Tongue (tissue), 1 donor: ENCODE measurements at regions not wholly inside any gene's neighbourhood (a gene's known extent, or its start where the extent isn't known, plus 50 kb on each side); places are given as distances from the start of the nearest gene placed in this dataset.
"Not testable (repeated sequence)": the region's sequence is repeated elsewhere in the genome, so short reads cannot be mapped to it uniquely, and the experiment has no call there.

Experiments used
- DNase-seq: peaks from one replicate; pipeline ENCODE4 v3.0.0-alpha.2; 2015

DNA sequence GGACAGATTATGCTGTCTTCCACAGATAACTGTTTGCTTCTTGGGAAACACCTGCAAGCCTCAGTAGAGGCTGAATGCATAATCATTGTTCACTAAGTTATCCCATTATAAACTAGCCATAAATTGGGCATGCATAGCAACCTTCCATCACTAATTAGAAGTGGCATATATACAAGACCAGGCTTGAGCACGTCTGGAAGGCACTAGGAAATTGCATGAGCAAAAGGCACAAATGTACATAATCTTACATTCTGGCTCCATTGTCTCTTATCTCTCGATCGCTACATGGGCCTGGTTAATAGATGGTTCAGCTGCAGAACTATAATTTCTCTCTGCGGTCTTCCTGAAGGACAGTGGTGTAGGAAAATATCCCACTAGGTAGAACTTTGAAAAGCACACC lies 679.2 kb downstream of the RPL10L start:
- DNase-seq, result no peak

DNA sequence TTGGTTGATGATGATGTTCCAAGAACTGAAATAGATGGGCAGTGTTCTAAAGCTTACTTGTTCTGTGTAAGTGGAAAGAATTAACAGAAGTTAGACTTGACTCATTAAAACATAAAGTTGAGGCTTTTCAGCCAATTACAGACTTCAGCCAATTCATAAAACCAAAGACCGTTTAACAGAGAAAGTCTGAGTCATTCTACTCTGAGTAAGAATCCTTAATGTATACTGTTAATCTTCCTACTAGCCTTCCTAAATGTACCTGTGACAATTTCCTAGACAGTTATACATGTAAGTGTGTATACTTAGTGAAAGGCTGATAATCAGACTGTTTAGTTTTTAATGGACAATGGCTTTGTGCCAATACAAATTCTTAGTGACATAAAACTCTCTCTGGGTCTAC lies 681.0 kb downstream of the RPL10L start:
- DNase-seq, result no peak

DNA sequence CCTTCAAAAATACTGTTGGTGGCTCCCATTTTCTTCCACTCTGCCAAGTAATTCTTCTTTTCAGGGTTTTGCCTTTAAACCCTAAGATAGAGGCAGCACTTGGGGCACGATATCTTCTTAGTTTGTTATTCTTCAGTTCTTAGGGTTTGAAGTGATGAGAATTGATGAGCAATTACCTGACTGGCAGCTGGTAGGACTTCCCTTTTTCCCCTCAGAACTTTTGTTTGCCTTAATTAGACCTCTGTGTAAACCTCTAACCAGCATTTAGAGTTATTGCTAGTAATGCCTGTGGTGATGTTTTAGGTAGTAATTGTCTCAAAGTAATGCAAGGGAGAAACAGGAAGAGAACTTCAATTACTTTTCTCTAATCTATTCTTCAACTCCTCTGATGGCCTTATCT lies 683.5 kb downstream of the RPL10L start:
- DNase-seq, result no peak

DNA sequence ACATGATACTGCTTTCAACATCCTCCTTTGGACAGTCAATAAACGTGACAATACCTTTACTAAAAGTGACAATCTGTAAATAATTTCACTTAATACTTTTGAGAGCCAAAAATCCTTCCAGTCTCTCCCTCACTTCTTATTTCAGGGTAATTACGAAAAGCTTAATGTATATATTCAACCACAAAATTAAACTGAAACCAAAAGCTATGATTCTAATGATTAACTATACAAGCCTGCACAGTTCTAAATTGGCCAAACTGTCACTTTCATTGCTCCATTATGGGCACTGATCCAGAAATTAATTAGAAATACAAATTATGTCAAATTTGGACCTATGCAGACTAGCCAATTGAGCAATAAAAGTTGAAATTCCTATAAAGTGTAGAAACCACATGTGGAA lies 696.5 kb upstream of the MIS18BP1 start:
- no peak for DNase-seq

DNA sequence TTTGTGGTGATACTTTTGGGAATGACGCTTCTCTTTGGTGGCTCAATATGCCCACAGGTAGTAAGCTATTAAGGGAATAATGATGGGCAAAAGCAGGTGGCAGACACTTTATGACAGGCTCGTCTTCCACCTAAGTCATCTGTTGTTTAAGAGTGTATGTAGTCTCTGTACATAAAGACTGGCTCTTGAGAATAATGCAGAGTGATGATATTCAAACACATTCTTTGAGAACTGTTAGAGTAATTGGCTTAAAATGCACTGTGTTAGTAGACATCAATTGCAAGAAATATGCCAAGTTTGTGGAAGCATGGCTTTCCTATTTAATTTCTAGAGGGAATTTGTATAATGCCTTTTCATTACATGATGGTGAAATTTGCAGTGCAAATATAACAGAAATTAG lies 694.8 kb upstream of the MIS18BP1 start:
- no peak for DNase-seq

DNA sequence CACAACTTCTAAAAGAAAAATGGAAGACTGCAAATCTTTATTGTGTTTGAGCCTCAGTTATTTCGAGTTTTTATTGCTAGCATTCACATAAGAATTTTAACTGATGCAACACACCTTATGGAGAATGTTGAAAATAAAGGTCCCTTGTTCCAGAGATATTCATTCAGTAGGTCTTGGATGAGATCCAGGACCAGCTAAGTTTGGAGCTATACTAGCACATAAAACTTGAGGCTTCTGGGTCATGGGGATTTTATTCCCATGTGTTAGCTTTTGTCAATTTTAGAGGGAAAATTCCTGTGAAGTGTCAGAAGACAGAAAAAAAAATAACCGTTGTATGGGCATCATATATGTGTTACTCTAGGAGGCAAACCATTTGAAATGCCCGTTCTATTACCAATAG lies 693.2 kb upstream of the MIS18BP1 start:
- DNase-seq, result no peak

DNA sequence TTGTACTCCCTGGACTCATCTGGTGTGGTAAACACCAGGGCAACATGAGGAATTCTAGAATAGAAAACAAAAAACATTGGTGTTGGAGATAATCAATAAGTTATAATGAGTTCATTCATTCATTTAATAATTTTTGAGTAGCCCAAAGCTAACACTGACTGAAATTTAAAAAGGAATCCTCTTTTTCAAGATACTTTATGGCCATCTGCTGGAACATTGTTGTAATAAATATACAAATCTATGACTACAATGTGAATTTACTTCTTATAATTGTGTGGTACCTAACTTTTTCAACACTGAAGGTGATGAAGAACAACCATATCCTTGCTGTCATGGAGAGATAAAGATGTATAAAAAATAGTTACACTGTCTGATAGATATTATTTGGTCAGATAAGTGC lies 687.3 kb upstream of the MIS18BP1 start:
- DNase-seq, result no peak

DNA sequence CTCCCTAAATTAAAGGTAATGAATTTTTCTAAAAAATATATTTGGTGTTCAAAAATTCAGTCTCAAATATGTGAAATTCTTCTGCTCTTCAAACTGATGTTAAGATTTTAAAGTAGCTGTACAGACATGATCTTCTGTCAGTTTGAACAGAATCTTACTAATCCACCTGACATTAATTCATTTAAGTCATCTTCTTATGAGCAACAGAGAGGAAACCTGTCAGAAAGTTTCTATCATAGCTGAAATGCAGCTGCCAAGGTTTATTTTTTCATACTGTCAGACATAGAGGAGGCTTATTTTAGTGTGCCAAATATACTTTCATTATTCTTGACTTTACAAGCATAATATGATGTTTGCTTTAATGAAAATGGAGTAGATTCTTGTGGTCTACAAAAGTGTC lies 686.6 kb upstream of the MIS18BP1 start:
- DNase-seq, result no peak

DNA sequence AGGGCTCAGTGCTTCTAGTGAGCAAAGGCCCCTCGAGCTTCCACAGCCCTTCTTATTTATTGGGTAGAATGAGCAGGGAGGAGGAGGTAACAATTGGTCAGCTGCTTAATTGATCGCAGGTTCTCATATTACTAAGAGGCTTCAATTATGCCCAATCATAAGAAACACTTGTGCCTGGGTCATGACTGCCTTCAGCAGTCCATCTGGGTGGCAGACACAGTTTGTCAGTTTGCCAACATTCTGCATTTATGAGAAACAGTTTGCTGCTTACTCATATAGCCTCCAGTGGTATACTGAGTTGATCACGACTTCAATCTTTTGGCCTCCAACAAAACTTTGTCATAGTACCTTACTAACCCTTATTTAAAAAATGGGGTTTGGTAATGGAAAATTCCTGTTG lies 667.0 kb upstream of the MIS18BP1 start:
- not testable (repeated sequence) for DNase-seq

DNA sequence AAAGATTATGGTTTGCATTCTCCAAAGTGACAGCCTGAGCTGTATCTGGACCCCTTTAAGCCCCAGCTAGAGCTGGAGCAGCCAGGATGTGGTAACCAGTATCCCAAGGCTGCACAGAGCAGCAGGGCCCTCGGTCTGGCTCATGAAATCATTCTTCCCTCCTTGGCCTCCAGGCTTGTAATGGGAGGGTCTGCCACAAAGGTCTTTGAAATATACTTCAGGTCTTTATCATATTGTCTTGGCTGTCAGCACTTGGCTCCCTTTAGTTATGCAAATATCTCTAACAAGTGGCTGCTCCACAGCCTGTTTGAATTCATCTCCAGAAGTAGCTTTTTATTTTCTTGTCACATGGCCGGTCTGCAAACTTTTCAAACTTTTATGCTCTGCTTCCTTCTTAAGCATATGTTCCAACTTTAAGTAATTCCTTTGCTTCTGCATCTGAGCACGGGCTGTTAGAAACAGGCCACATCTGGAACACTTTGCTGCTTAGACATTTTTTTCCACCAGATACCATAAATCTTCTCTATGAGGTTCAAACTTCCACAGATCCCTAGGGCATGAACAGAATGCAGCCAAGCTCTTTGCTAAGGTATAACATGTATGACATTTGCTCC lies 663.4 kb upstream of the MIS18BP1 start:
- peak; percentile 11 for DNase-seq

DNA sequence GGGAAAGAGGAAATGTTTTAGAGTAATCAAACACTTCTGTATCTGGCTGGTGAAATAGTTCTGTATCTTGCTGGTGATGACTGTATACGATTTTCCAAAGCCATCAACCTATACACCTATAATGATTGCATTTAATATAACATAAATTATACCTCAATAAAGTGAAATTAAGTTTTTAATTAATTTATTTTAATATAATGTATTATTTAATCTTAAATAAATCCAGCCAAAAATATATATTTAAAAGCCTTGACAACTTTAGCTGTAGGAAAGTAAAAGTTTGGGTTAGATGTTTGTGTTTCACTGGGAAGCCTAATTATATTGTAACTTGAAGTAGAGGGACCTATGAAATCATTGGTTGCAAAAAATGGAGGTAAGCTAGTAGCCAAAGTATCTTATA lies 654.8 kb upstream of the MIS18BP1 start:
- no peak for DNase-seq

DNA sequence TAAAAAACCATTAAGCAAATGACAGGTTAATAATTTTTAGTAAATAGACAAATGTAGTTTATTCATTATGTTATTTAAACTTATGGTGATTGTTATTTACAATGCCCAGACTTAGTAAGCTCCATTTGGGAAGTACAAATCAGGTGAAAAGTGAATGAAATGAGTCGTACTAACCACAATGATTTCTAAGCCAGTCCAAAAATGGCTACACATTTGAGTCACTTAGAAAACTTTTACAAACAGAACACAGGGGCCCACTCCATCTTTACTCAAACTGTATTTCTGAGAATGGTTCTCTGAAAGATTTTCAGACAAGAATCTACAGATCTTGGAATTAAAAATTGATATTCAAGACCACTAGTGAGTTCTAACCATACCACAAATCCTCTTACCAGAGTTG lies 653.3 kb upstream of the MIS18BP1 start:
- DNase-seq, result no peak

DNA sequence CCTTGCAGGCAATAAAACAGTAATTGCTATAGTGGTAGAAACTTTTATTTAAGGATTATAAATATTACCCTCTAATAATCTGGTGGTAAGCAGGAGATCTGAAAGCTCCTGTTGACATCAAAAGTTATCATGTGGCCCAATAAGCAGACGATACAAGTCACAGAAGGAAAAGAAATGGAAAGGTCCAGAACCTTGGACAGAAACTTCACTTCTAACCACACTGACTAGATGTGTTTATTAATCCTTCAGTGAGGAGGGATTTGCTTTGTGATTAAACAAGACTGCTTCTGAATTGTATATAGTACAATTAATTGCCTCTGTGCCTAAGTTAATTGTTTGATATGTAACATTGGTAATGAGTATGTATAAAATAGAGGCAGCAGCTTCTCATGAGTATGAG lies 652.7 kb upstream of the MIS18BP1 start:
- DNase-seq, result no peak

DNA sequence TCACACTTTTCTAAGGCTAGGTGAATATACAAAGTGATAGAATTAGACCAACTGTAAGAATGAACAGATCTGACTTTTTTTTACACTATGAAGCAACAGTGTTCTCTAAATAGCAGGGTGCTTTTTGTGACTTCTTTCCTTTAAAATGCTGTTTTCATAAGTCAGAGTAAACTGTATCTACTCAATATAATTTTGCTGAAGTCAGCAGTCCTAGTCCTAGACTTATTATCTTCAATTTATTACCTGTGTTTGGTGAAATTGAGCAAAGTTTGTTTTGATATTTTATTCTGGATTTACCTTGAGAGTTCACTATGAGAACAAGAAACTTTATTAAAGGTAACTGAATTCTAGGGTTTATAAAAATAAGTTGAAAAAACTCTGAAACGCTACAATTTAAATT lies 651.3 kb upstream of the MIS18BP1 start:
- no peak for DNase-seq

DNA sequence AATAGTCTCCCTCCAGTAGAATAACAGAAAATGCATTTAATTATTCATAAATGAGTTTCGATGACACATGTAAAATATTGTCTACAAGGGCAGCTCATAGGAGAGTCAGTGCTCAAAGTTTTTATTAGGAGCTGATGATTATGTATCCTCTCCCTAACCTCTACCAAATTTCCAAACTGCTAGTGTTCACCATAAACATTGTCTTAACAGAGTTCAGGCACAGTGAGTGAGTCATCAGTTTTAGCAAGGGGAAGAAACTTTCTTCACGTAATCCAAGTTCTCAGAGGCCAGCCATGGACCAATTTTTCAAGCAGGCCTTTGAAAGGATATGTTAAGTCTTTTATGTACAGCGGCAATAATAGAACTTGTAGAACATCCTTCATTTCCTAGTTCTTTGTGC lies 649.2 kb upstream of the MIS18BP1 start:
- no peak for DNase-seq

DNA sequence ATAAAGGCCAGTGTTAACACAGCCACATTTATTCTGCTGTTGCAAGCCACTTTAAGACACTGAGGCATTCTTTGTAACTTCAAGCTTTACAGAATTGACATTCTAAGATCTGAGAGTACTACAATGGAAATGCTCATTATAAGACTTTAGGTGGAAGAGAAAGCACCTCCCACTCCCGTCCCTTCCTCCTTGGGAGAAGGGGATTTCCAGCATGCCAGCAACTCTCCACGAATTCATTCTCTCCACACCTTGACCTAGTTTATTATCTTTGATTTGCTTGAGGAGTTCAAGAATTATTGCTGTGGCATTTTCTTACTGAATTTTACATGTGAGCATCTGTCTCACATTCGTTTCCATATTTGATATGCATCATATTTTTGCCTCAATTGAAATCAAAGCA lies 644.4 kb upstream of the MIS18BP1 start:
- DNase-seq, result no peak

DNA sequence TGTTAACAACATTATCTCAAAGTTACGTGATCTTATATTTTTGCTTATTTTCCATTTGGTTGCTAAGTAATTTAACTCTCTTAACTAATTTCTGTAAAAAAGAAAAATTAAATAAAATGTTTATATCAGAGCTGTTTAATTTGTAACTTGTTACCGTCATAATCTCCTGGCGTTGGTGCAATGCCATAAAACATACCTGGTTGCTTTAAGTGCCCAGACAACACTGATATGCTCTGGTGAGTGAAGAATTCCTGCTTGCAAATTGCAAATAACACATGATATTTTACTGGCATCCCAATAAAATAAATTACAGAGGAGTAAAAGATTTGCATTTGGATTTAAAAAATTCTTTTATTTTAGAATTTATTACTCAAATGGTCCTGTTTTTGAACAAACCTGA lies 640.1 kb upstream of the MIS18BP1 start:
- no peak for DNase-seq

DNA sequence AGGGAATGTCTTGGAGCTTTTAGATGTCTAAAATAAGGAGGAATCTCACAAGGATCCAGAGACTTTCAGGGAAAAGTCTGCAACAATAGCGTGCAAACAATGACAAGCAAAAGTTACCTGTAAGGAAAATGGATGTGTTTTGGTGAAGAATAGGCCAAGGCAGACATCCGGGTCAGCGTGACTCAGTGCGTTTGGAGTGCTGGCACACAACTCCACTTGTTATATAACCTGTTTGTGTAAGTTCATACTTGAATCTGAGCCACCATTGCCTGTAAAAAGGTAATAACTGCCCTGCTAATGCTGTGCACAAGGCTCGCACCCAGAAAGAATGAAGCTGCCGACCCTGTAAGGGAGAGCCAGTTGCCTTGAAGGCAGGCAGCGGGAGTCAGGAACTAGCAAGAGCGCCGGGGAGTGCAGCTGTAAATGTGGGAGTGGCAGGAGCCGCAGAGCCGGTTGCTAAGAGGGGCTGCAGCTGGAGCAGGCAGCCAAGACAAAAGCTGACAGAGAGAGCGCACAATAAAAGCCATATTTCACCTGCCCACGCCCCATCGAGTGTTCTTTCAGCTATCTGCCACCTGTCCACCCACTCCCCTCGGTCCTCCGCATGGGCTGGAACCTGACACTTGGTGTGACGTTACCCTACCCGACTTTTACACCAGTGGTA lies 638.5 kb upstream of the MIS18BP1 start:
- DNase-seq, result peak; percentile 26

DNA sequence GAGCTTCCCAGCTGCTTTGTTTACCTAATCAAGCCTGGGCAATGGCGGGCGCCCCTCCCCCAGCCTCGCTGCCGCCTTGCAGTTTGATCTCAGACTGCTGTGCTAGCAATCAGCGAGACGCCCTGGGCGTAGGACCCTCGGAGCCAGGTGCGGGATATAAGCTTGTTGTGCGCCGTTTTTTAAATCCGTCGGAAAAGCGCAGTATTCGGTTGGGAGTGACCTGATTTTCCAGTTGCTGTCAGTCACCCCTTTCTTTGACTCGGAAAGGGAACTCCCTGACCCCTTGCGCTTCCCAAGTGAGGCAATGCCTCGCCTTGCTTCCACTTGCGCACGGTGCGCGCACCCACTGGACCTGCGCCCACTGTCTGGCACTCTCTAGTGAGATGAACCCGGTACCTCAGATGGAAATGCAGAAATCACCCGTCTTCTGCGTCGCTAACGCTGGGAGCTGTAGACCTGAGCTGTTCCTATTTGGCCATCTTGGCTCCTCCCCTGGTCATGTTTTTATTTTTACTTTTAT lies 635.8 kb upstream of the MIS18BP1 start:
- DNase-seq, result not testable (repeated sequence)

DNA sequence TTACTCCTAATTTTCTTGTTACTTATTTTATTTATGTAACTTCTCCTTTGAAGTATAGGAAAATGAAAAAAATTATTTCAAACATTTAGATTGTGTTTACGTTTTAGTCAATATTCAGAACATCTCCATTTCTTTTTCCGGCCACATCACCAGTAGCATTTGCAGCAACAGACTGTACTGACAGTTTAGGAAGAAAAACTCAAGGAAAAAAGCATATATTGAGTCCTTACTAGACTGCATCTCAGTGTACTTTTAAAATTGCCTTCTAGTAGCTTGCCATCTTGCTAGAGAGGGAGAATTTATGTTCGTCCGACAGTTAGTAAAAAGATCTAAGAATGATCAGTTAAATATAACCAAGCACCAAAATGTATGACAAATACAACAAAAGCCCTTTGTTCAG lies 625.0 kb upstream of the MIS18BP1 start:
- no peak for DNase-seq

DNA sequence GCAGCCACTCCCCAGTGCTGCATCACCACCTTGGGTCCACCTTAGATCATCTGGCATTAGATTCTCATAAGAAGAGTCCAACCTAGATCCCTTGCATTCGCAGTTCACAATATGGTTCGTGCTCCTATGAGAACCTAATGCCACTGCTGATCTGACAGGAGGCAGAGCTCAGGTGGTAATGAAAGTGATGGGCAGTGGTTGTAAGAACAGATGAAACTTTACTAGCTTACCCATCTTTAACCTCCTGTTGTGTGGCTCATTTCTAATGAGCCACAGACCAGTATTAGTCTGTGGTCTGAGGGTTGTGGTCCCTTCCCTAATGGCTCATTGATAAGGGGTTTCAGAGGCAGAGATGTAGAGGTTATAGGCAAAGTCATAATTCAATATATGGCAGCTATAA lies 615.9 kb upstream of the MIS18BP1 start:
- DNase-seq, result no peak

DNA sequence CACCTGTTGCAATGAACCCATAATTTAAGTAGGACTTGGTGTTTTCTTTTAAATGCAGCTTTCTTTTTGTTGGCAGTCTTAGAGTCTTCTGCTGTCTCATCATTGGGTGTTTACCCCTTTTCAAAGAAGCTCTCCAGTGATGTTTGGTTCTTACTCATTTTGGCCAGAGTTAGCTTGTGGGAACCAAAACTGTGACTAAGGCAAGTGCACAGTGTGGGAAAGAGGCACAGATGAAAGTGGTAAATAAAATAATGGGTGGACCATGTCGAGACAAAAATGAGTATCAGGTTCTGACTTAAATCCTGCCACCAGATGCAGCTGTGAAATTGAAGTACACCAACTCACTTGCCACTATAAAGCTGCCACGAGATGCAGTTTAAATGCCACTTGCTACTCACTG lies 615.4 kb upstream of the MIS18BP1 start:
- DNase-seq, result peak; percentile 5

DNA sequence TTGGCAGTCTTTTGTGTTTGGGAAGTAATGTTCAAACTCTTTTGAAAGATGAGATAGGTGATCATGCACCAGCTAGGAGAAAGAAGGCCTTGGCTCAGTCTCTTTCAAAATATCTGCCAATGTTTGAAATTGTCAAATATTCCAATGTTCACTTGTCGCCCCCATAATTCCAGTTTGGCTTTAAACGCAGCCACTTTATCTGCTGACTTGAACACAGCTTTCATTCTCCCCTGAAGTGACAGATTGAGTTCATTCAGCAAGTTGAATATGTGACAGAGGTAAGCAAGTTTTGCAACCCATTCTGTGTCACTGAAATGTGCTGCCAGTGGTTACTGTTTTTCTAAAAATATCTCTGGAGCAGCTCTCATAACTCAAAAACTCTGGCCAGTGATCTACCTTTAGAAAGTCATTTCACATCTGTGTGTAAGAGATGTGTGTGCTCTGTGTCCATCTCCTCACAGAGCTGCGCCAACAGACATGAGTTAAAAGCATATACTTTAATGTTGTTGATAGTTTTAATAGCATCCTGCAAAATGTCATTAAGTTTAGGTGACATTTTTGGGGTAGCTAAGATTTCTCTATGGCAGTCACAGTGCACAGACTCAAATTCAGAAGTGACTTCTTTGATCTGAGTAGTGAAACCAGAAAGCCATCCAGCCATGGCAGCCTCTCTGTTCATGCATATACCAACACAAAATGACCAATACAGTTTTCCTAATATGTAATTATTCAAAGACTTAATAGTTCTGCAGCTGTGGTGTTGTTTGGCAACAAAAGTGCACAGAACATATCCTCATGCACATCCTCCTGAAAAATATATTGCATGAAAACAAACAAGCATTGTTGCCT lies 614.3 kb upstream of the MIS18BP1 start:
- DNase-seq, result no peak
